ENCODE measurements at regions not wholly inside any gene's neighbourhood (a gene's known extent, or its start where the extent isn't known, plus 50 kb on each side); places are given as distances from the start of the nearest gene placed in this dataset.

DNA sequence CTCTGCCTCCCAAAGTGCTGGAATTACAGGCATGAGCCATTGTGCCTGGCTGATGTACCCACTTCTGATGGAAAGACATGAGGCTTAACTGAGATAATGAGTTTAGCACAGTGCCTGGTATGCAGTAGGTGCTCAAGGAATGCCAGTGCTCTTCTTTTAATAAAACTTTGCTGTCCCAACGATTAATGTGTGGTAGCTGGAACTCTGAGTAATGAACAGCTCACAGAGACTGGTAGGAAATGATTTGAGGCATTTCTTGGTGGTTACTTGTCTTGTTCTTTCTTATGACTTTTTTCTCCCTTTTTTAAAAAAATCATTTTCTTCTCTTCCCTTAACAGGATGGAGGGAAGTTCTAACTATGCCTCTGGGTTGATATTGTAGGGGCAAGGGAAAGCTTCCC, 235.7 kb upstream of the PWP1 start:
- DNase-seq: no peak

DNA sequence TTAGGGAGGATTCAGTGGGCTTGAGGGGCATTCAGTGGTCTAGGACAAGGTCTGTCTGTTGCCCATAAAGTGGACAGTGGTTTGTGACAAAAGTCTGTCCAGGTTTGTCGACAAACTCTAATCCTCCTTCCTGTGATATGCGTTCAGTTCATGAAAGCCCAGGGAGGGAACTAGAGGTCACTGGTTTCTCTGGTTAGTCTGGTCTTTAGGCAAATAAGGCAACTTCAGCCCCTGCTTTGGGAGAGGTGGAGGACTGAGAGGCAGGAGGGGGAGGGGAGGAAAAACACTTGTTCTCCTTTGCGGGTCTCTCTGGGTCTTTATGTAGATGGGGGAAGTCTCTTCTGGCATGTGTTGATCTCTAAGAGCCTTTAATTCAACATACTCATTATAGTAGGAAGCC, 235.1 kb upstream of the PWP1 start:
- no peak for DNase-seq

- no peak for DNase-seq
Observed at GRCh38 chr12:107451246-107451645, 234.4 kb upstream of the PWP1 start.

DNA sequence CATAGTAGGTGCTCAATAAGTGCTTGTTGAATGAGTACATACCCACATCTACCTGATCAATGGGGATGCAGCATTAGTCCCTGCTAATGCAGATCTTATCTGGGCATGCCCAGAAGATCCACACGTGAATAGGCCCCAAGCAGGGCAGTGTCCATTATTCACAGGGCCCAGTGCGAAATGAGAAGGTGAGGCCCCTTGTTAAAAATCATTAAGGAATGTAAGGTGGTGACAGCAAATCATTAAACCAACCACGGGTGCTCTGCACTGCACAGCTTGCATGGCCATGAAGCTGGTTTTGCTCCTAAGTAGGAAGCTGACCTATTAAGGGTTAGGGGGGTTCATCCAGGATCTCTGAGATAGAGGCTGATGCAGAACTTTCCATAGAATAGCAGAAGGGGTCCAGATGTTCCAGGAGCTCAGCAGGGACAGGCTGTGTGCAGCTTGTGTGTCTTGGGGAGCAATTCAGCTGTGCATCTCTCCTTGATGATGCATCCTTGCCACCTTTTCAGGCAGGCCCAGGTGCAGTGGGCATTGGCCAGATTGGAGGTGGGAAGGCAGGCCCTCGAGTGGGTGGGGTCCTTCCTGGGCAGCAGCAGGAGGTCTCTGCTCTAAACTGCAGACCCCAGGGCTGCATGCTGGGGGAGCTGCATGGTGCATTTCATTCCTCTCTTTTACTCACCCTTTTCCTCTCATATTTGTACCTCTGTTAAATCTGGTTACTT, 231.3 kb upstream of the PWP1 start:
- DNase-seq: no peak

DNA sequence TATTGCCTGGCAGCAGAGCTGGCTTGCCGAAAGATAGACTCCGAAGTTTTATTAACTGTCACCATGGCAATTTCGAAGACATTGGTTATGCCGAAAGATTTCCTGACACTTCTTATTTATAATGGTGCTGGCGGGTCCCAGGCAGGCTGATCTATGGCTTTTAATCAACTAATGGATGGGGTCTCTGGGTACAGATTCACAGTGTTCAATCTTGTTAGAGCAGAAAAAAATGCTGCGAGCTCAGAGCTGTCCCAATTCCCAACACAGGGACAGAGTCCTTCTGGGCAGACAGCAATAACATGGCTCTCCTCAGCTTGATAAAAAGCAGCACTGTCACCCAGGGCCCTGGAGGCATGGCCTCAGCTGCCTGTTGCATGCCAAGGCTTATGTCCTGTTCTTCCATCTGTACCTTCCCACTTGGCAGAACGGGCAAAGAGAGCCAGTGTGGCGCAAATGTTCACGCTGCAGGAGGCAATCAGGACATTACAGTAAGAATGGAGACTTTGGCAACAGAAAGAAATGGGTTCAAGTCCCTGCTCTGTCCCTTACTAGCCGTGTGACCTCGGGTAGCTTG, 228.2 kb upstream of the PWP1 start:
- no peak for DNase-seq

GRCh38 chr12:107458163-107458562, 227.4 kb upstream of the PWP1 start:
- no peak for DNase-seq

- no peak for DNase-seq
Observed at GRCh38 chr12:107458990-107459389, 226.6 kb upstream of the PWP1 start.

DNA sequence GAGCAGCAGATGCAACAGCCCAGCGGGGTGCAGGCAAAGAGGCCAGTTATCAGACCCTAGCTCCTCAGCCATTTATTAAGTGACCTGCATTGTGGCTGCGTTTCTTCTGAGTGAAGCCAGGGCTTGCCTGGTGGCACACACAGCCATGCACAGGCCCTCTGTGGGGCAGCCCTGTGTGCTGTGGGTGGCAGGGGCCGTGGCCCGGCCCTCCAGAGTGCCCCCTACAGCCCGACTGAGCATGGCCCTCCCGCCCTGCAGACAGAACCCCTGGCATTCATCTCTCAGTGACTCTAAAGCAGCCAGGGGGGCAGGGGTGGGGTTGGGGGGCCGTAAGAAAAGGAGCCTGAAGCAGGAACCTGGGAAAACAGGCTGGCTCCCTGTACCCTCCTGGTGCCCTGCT, 226.0 kb upstream of the PWP1 start:
- DNase-seq: no peak

DNA sequence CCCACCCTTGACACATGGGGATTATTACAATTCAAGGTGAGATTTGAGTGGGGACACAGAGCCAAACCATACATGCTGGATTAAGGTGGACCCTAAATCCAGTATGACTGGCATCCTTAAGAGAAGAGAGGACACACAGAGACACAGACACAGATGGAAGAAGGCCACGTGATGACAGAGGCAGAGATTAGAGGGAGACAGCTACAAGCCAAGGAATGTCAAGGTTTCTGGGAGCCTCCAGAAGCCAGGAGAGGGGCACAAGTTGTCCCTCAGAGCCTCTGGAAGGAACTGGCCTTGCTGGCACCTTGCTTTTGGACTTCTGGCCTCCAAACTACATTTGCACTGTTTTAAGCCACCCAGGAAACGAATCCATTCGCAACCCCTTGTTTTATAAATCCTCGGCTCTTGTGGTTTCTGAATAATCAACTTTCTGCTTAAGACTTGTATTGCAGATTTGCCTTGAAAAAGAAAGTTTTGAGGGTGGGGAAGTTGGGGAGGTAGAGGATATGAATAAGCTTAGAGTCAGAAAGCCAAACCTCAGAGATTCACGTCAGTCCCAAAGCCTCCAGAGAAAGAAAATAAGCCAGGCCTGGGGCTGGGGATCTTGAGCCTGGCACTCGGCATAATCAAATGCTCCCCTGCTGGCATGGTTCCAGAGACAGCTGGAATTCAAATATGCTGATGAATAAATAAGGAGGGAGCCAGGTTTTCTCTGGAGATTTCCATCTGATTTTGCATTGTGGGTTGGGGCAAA, 224.2 kb upstream of the PWP1 start:
- DNase-seq: no peak

- DNase-seq: no peak
Observed at GRCh38 chr12:107462428-107463332, 222.9 kb upstream of the PWP1 start.

DNA sequence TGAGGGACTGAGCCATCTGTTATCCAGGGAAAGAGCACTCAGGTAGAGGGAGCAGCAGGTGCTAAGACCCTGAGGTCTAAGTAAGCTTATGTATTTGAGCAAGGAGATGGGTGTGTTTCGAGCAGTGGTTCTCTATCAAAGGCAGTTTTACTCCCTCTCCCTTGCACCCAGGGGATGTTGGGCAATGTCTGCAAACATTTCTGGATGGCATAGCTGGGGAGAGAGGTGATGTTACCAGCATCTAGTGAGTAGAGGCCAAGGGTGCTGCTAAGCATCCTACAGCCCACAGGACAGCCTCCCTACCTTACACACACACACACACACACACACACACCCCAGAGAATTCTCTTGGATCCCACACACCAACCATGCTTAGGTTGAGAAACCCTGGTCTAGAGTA, 221.0 kb upstream of the PWP1 start:
- no peak for DNase-seq

DNA sequence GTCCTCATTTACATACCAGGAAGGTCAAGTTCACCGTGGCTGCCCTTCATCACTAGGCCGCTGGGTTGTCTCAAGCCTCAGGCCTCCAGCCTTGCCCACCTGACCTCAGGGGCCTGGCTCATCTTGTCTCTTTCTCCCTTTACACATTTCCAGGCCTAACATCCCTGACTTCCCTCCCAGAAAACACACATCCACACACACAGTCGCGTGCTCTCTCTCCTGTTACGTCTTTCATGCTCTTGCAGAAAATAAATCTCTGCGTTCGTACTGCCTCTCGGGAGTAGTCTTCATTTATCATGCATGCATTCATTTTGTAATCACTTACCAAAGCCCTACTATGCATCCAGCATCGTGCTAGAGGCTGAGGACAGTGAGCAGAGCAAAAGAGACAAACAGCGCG, 220.0 kb upstream of the PWP1 start:
- no peak for DNase-seq

- DNase-seq: no peak
Observed at GRCh38 chr12:107467716-107468115, 217.9 kb upstream of the PWP1 start.

DNA sequence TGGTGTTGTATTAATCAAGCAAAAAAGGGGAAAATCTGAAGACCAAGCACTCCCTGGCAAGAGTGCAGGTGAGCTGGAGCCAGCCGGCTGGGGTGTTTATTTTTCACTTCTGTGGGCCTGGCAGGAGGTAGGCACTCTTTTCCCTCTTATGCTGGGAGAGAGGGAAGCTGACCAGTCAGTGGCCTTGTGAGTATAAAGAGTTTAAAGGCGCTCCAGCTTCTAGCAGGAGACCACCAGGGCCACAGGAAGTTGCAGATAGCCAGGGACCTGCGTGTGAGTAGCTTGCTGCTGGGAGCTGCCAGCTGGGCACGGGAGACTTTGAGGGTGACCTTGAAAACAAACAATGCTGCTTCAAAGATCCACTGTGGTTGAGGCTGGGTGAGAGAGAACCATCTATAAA, 217.4 kb upstream of the PWP1 start:
- DNase-seq: no peak

- no peak for DNase-seq
Observed at GRCh38 chr12:107469011-107469410, 216.6 kb upstream of the PWP1 start.

- no peak for DNase-seq
Observed at GRCh38 chr12:107470645-107471044, 215.0 kb upstream of the PWP1 start.

- DNase-seq: no peak
Observed at GRCh38 chr12:107472308-107472707, 213.3 kb upstream of the PWP1 start.

- no peak for DNase-seq
Observed at GRCh38 chr12:107474099-107474498, 211.5 kb upstream of the PWP1 start.

GRCh38 chr12:107474639-107475539, 210.7 kb upstream of the PWP1 start:
- DNase-seq: no peak

- DNase-seq: no peak
Observed at GRCh38 chr12:107475900-107476299, 209.7 kb upstream of the PWP1 start.

- no peak for DNase-seq
Observed at GRCh38 chr12:107477018-107477417, 208.6 kb upstream of the PWP1 start.

GRCh38 chr12:107477947-107478610, 207.5 kb upstream of the PWP1 start:
- DNase-seq: no peak

Data from femur (tissue), 1 donor.